CD4-positive, alpha-beta T cell (primary cell): ENCODE measurements at regions not wholly inside any gene's neighbourhood (a gene's known extent, or its start where the extent isn't known, plus 50 kb on each side); places are given as distances from the start of the nearest gene placed in this dataset.

Experiments used
- ATAC-seq: fragments of 200-7000 bp; cut with Tn5 transposase; one replicate; pipeline ENCODE4 v1.10.0; 2022; ENCODE audit warnings: mild to moderate bottlenecking; ENCODE audit not compliant: poor library complexity
- CTCF ChIA-PET: fragments of 350-600 bp; sonication (Branson Sonifier 250); formaldehyde crosslinking; loops from one replicate; lab custom pipeline; 2021; ENCODE audit warnings: antibody characterized with exemption, inconsistent platforms; lab: Charles Lee
- POLR2A ChIA-PET: fragments of 350-600 bp; sonication (Branson Sonifier 250); formaldehyde crosslinking; loops from one replicate; lab custom pipeline; 2021; ENCODE audit warnings: antibody characterized with exemption, inconsistent platforms; lab: Charles Lee
- DNase-seq, 14 experiments: peaks; one replicate each; pipeline ENCODE4 v3.0.0-alpha.2; 2013 to 2020; ENCODE audit warnings: mixed read lengths in 2 of 14
- H3K27ac ChIP-seq, 2 donors: one replicate each; pipeline versions ENCODE4 v1.5.1 to v1.7.0; 2013; ENCODE audit warnings: low read length in 2 of 2, low read depth in 1 of 2, mild to moderate bottlenecking in 1 of 2
- H3K27me3 ChIP-seq, 2 experiments: 1 replicate in 1 of 2; 2 replicates in 1 of 2; pipeline versions ENCODE4 v1.6.1 to v1.7.0; 2013; ENCODE audit warnings: low read length in 2 of 2, control low read depth in 1 of 2, mild to moderate bottlenecking in 1 of 2, moderate library complexity in 1 of 2; ENCODE audit not compliant: insufficient read depth in 2 of 2, control insufficient read depth in 1 of 2
- H3K36me3 ChIP-seq: one replicate; pipeline ENCODE4 v1.6.1; 2013; ENCODE audit warnings: low read length, control low read depth; ENCODE audit not compliant: insufficient read depth
- H3K4me1 ChIP-seq: one replicate; pipeline ENCODE4 v1.6.1; 2013; ENCODE audit warnings: low read length, control low read depth; ENCODE audit not compliant: insufficient read depth
- H3K4me3 ChIP-seq: one replicate; pipeline ENCODE4 v1.5.1; 2013; ENCODE audit warnings: mild to moderate bottlenecking, low read length, moderate library complexity
- H3K9me3 ChIP-seq, 2 experiments: 1 replicate in 1 of 2; 2 replicates in 1 of 2; pipeline versions ENCODE4 v1.6.1 to v1.7.0; 2013; ENCODE audit warnings: low read length in 2 of 2, mild to moderate bottlenecking in 2 of 2, control low read depth in 1 of 2, moderate library complexity in 1 of 2; ENCODE audit not compliant: control insufficient read depth in 1 of 2, insufficient read depth in 1 of 2
- H3K27ac Mint-ChIP-seq: one replicate; pipeline ENCODE4 v1.8.0; 2020; ENCODE audit warnings: mixed read lengths
- H3K27me3 Mint-ChIP-seq: one replicate; pipeline ENCODE4 v1.8.0; 2021; ENCODE audit warnings: mixed read lengths
- H3K36me3 Mint-ChIP-seq: one replicate; pipeline ENCODE4 v1.8.0; 2021; ENCODE audit warnings: low read depth, mixed read lengths
- H3K4me1 Mint-ChIP-seq: one replicate; pipeline ENCODE4 v1.8.0; 2021; ENCODE audit warnings: low read depth, mixed read lengths
- H3K4me3 Mint-ChIP-seq: one replicate; pipeline ENCODE4 v1.8.0; 2020; ENCODE audit warnings: mild to moderate bottlenecking, mixed read lengths
- H3K9me3 Mint-ChIP-seq: one replicate; pipeline ENCODE4 v1.8.0; 2020; ENCODE audit warnings: mixed read lengths
- CTCF ChIP-seq: fragments of 200-600 bp; IDR thresholded peaks from one replicate; pipeline ENCODE4 v1.8.0; 2022; ENCODE audit warnings: antibody characterized with exemption, mild to moderate bottlenecking
- intact Hi-C, 2 experiments: fragments of 100-400 bp; cut with DNase I in 1 of 2; cut with micrococcal nuclease in 1 of 2; formaldehyde crosslinking; loops; one replicate each; pipeline versions ENCODE4 v1.15.1 to v1.9.0; 2023 to 2025; cut with DNase I, micrococcal nuclease

GRCh38 chr1:106879538-106879937 is 176.9 kb upstream of the PRMT6 start:
- ChIA-PET CTCF (no interaction called here), POLR2A (no interaction called here)
- no peaks in the 10 kb centered on the region for H3K4me1 ChIP-seq
- TF ChIP-seq CTCF = no peak
- Mint-ChIP-seq H3K27ac (no peak overlapping the region), H3K36me3 (no peaks in the 10 kb centered on the region), H3K4me3 (no peak overlapping the region), H3K27me3 (no peaks in the 10 kb centered on the region), H3K4me1 (no peaks in the 10 kb centered on the region), H3K9me3 (peaks cover 4% of the 10 kb centered on the region)
- H3K36me3 ChIP-seq = no peaks in the 10 kb centered on the region
- ATAC-seq (no peak), DNase-seq (no peak)
- H3K27ac ChIP-seq = no peak overlapping the region
- H3K27me3 ChIP-seq = no peaks in the 10 kb centered on the region
- peaks cover 0 to 8% of the 10 kb centered on the region in 2 experiments for H3K9me3 ChIP-seq
- intact Hi-C loops = no loop called here
- no peak overlapping the region for H3K4me3 ChIP-seq

GRCh38 chr1:106880226-106880625 is 176.2 kb upstream of the PRMT6 start:
- Mint-ChIP-seq H3K9me3 (peaks cover 4% of the 10 kb centered on the region), H3K4me3 (no peak overlapping the region), H3K27me3 (no peaks in the 10 kb centered on the region), H3K27ac (no peak overlapping the region), H3K36me3 (no peaks in the 10 kb centered on the region), H3K4me1 (no peaks in the 10 kb centered on the region)
- Histone ChIP-seq H3K4me1 (no peaks in the 10 kb centered on the region), H3K27ac (no peak overlapping the region), H3K9me3 (peaks cover 0 to 8% of the 10 kb centered on the region in 2 experiments), H3K27me3 (no peaks in the 10 kb centered on the region), H3K4me3 (no peak overlapping the region), H3K36me3 (no peaks in the 10 kb centered on the region)
- ChIA-PET CTCF (no interaction called here), POLR2A (no interaction called here)
- intact Hi-C loops = no loop called here
- DNase-seq (no peak), ATAC-seq (no peak)
- TF ChIP-seq CTCF = no peak

GRCh38 chr1:106883208-106883607 is 173.3 kb upstream of the PRMT6 start:
- no peaks in the 10 kb centered on the region for H3K36me3 Mint-ChIP-seq
- no peak overlapping the region for H3K27ac ChIP-seq
- no peaks in the 10 kb centered on the region for H3K4me1 Mint-ChIP-seq
- H3K4me1 ChIP-seq = no peaks in the 10 kb centered on the region
- CTCF ChIA-PET = no interaction called here
- no peak overlapping the region for H3K4me3 Mint-ChIP-seq
- TF ChIP-seq CTCF = no peak
- H3K27me3 ChIP-seq = no peaks in the 10 kb centered on the region
- H3K9me3 Mint-ChIP-seq = no peaks in the 10 kb centered on the region
- intact Hi-C loops = no loop called here
- DNase-seq = no peak
- H3K27ac Mint-ChIP-seq = no peak overlapping the region
- ATAC-seq = no peak
- H3K27me3 Mint-ChIP-seq = no peaks in the 10 kb centered on the region
- H3K4me3 ChIP-seq = no peak overlapping the region
- H3K36me3 ChIP-seq = no peaks in the 10 kb centered on the region
- peaks cover 0 to 8% of the 10 kb centered on the region in 2 experiments for H3K9me3 ChIP-seq
- POLR2A ChIA-PET = no interaction called here
